ENCODE measurements at regions not wholly inside any gene's neighbourhood (a gene's known extent, or its start where the extent isn't known, plus 50 kb on each side); places are given as distances from the start of the nearest gene placed in this dataset.

DNA sequence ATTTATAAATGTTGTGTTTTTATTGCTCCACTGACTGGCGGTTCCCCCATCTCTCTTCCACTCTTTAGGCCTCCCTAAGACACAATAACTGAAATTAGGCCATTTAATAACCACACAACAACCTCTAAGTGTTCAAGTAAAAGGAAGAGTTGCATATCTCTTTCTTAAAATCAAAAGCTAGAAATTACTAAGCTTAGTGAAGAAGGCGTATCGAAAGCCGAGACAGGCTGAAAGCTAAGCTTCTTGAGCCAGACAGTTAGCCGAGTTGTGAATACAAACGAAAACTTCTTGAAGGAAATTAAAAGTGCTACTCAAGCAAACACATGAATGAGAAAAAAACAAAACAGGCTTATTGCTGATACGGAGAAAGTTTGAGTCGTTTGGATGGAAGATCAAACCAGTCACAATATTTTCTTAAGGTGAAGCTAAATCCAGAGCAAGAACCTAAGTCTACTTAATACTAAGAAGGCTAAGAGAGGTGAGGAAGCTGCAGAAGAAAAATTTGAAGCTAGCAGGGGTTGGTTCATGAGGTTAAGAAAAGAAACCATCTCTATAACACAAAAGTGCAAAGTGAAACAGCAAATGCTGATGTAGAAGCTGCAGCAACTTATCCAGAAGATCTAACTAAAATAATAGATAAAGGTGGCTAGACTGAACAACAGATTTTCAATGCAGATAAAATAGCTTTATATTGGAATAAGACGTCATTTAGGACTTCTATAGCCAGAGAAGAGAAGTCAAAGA is 194.0 kb upstream of the TTC29 start:
- no peaks in the 10 kb centered on the region for H3K36me3 Mint-ChIP-seq
- ATAC-seq = no peak

DNA sequence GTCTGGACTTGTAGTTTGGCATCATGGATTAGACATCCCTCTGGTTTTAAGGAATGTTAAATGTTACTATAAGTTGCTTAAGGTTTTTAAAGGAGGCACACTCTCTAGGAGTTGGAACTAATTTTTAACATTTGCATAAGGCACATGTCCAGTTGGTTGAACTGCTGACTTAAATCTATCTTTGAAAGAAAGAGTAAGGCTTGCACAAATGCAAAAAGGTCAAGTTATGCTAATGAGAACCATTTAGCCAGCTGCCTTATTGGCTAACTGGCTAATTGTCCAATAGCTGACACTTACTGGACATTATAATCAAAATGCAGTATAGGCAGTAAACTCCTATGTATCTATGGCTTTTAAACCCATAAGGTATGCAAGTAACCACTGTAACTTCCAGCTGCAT is 206.1 kb upstream of the TTC29 start:
- peaks cover 19% of the 10 kb centered on the region for H3K9me3 Mint-ChIP-seq
- H3K4me3 Mint-ChIP-seq = no peak overlapping the region
- TF ChIP-seq, protein P1, sequence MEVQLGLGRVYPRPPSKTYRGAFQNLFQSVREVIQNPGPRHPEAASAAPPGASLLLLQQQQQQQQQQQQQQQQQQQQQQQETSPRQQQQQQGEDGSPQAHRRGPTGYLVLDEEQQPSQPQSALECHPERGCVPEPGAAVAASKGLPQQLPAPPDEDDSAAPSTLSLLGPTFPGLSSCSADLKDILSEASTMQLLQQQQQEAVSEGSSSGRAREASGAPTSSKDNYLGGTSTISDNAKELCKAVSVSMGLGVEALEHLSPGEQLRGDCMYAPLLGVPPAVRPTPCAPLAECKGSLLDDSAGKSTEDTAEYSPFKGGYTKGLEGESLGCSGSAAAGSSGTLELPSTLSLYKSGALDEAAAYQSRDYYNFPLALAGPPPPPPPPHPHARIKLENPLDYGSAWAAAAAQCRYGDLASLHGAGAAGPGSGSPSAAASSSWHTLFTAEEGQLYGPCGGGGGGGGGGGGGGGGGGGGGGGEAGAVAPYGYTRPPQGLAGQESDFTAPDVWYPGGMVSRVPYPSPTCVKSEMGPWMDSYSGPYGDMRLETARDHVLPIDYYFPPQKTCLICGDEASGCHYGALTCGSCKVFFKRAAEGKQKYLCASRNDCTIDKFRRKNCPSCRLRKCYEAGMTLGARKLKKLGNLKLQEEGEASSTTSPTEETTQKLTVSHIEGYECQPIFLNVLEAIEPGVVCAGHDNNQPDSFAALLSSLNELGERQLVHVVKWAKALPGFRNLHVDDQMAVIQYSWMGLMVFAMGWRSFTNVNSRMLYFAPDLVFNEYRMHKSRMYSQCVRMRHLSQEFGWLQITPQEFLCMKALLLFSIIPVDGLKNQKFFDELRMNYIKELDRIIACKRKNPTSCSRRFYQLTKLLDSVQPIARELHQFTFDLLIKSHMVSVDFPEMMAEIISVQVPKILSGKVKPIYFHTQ (CRISPR knock-in tag; IDR thresholded peaks at IDR 0.05) = no peak
- TF ChIP-seq, protein P2, sequence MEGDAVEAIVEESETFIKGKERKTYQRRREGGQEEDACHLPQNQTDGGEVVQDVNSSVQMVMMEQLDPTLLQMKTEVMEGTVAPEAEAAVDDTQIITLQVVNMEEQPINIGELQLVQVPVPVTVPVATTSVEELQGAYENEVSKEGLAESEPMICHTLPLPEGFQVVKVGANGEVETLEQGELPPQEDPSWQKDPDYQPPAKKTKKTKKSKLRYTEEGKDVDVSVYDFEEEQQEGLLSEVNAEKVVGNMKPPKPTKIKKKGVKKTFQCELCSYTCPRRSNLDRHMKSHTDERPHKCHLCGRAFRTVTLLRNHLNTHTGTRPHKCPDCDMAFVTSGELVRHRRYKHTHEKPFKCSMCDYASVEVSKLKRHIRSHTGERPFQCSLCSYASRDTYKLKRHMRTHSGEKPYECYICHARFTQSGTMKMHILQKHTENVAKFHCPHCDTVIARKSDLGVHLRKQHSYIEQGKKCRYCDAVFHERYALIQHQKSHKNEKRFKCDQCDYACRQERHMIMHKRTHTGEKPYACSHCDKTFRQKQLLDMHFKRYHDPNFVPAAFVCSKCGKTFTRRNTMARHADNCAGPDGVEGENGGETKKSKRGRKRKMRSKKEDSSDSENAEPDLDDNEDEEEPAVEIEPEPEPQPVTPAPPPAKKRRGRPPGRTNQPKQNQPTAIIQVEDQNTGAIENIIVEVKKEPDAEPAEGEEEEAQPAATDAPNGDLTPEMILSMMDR (IDR thresholded peaks at IDR 0.05) = no peak
- no peak for TF ChIP-seq SOX15 (CRISPR knock-in tag; IDR thresholded peaks at IDR 0.05)
- TF ChIP-seq, protein P3, sequence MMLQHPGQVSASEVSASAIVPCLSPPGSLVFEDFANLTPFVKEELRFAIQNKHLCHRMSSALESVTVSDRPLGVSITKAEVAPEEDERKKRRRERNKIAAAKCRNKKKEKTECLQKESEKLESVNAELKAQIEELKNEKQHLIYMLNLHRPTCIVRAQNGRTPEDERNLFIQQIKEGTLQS (CRISPR knock-in tag; conservative IDR thresholded peaks at IDR 0.05) = no peak
- TF ChIP-seq, protein P4, sequence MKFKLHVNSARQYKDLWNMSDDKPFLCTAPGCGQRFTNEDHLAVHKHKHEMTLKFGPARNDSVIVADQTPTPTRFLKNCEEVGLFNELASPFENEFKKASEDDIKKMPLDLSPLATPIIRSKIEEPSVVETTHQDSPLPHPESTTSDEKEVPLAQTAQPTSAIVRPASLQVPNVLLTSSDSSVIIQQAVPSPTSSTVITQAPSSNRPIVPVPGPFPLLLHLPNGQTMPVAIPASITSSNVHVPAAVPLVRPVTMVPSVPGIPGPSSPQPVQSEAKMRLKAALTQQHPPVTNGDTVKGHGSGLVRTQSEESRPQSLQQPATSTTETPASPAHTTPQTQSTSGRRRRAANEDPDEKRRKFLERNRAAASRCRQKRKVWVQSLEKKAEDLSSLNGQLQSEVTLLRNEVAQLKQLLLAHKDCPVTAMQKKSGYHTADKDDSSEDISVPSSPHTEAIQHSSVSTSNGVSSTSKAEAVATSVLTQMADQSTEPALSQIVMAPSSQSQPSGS (CRISPR knock-in tag; IDR thresholded peaks at IDR 0.05; ENCODE audit: borderline replicate concordance, low read depth) = no peak

More for the DNA sequence above, 194.0 kb upstream of the TTC29 start:
- POLR2A ChIA-PET = no interaction called here
- Mint-ChIP-seq H3K4me3 (no peak overlapping the region), H3K9me3 (peaks cover 4% of the 10 kb centered on the region; the same call in 1 of the 2 replicates), H3K27ac (no peak overlapping the region), H3K4me1 (peaks cover 7% of the 10 kb centered on the region), H3K27me3 (ENCODE audit: low read depth) (no peaks in the 10 kb centered on the region)
- DNase-seq (ENCODE audit: low spot score) = no peak
- CTCF ChIA-PET = no interaction called here
- no peak for TF ChIP-seq ZNF219 (CRISPR knock-in tag; IDR thresholded peaks at IDR 0.05; ENCODE audit: borderline replicate concordance)
- no peak for TF ChIP-seq ZNF138 (CRISPR knock-in tag; conservative IDR thresholded peaks at IDR 0.05)
- TF ChIP-seq, protein P5, sequence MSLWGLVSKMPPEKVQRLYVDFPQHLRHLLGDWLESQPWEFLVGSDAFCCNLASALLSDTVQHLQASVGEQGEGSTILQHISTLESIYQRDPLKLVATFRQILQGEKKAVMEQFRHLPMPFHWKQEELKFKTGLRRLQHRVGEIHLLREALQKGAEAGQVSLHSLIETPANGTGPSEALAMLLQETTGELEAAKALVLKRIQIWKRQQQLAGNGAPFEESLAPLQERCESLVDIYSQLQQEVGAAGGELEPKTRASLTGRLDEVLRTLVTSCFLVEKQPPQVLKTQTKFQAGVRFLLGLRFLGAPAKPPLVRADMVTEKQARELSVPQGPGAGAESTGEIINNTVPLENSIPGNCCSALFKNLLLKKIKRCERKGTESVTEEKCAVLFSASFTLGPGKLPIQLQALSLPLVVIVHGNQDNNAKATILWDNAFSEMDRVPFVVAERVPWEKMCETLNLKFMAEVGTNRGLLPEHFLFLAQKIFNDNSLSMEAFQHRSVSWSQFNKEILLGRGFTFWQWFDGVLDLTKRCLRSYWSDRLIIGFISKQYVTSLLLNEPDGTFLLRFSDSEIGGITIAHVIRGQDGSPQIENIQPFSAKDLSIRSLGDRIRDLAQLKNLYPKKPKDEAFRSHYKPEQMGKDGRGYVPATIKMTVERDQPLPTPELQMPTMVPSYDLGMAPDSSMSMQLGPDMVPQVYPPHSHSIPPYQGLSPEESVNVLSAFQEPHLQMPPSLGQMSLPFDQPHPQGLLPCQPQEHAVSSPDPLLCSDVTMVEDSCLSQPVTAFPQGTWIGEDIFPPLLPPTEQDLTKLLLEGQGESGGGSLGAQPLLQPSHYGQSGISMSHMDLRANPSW (CRISPR knock-in tag; conservative IDR thresholded peaks at IDR 0.05; ENCODE audit: low read depth) = no peak
- TF ChIP-seq NR1H2 (CRISPR knock-in tag; IDR thresholded peaks at IDR 0.05) = no peak
- TF ChIP-seq ELF4 (CRISPR knock-in tag; IDR thresholded peaks at IDR 0.05; ENCODE audit: low read depth) = no peak
- no peak for TF ChIP-seq MYBL2 (CRISPR knock-in tag; IDR thresholded peaks at IDR 0.05)
- TF ChIP-seq NFYB (CRISPR knock-in tag; conservative IDR thresholded peaks at IDR 0.05; ENCODE audit: low read depth) = no peak
- TF ChIP-seq ETV6 (CRISPR knock-in tag; IDR thresholded peaks at IDR 0.05) = no peak
- TF ChIP-seq EMX1 (CRISPR knock-in tag; IDR thresholded peaks at IDR 0.05) = no peak
- TF ChIP-seq ZNF121 (CRISPR knock-in tag; IDR thresholded peaks at IDR 0.05) = no peak
- TF ChIP-seq GTF2I (CRISPR knock-in tag; conservative IDR thresholded peaks at IDR 0.05) = no peak
- TF ChIP-seq NR3C1 (CRISPR knock-in tag; conservative IDR thresholded peaks at IDR 0.05; ENCODE audit: low read depth) = no peak
- TF ChIP-seq, protein P6, sequence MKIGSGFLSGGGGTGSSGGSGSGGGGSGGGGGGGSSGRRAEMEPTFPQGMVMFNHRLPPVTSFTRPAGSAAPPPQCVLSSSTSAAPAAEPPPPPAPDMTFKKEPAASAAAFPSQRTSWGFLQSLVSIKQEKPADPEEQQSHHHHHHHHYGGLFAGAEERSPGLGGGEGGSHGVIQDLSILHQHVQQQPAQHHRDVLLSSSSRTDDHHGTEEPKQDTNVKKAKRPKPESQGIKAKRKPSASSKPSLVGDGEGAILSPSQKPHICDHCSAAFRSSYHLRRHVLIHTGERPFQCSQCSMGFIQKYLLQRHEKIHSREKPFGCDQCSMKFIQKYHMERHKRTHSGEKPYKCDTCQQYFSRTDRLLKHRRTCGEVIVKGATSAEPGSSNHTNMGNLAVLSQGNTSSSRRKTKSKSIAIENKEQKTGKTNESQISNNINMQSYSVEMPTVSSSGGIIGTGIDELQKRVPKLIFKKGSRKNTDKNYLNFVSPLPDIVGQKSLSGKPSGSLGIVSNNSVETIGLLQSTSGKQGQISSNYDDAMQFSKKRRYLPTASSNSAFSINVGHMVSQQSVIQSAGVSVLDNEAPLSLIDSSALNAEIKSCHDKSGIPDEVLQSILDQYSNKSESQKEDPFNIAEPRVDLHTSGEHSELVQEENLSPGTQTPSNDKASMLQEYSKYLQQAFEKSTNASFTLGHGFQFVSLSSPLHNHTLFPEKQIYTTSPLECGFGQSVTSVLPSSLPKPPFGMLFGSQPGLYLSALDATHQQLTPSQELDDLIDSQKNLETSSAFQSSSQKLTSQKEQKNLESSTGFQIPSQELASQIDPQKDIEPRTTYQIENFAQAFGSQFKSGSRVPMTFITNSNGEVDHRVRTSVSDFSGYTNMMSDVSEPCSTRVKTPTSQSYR (CRISPR knock-in tag; IDR thresholded peaks at IDR 0.05) = no peak
- TF ChIP-seq ESRRA (CRISPR knock-in tag; IDR thresholded peaks at IDR 0.05; ENCODE audit: borderline replicate concordance) = no peak
- no peak for TF ChIP-seq SOX15 (CRISPR knock-in tag; IDR thresholded peaks at IDR 0.05)
- TF ChIP-seq, protein P7, sequence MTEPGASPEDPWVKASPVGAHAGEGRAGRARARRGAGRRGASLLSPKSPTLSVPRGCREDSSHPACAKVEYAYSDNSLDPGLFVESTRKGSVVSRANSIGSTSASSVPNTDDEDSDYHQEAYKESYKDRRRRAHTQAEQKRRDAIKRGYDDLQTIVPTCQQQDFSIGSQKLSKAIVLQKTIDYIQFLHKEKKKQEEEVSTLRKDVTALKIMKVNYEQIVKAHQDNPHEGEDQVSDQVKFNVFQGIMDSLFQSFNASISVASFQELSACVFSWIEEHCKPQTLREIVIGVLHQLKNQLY (CRISPR knock-in tag; IDR thresholded peaks at IDR 0.05) = no peak
- no peak for TF ChIP-seq ZNF317 (CRISPR knock-in tag; IDR thresholded peaks at IDR 0.05; ENCODE audit: borderline replicate concordance, low read depth)
- TF ChIP-seq, protein P8, sequence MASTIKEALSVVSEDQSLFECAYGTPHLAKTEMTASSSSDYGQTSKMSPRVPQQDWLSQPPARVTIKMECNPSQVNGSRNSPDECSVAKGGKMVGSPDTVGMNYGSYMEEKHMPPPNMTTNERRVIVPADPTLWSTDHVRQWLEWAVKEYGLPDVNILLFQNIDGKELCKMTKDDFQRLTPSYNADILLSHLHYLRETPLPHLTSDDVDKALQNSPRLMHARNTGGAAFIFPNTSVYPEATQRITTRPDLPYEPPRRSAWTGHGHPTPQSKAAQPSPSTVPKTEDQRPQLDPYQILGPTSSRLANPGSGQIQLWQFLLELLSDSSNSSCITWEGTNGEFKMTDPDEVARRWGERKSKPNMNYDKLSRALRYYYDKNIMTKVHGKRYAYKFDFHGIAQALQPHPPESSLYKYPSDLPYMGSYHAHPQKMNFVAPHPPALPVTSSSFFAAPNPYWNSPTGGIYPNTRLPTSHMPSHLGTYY (CRISPR knock-in tag; IDR thresholded peaks at IDR 0.05) = no peak
- TF ChIP-seq, protein P9, sequence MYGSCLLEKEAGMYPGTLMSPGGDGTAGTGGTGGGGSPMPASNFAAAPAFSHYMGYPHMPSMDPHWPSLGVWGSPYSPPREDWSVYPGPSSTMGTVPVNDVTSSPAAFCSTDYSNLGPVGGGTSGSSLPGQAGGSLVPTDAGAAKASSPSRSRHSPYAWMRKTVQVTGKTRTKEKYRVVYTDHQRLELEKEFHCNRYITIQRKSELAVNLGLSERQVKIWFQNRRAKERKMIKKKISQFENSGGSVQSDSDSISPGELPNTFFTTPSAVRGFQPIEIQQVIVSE (CRISPR knock-in tag; IDR thresholded peaks at IDR 0.05; ENCODE audit: borderline replicate concordance) = no peak
- no peak for TF ChIP-seq ZNF263 (CRISPR knock-in tag; IDR thresholded peaks at IDR 0.05; ENCODE audit: low read depth)

More for the DNA sequence above, 206.1 kb upstream of the TTC29 start:
- ChIA-PET POLR2A (no interaction called here), CTCF (no interaction called here)
- ATAC-seq (no peak), DNase-seq (ENCODE audit: low spot score) (no peak)
- Mint-ChIP-seq H3K36me3 (no peaks in the 10 kb centered on the region), H3K27me3 (ENCODE audit: low read depth) (no peaks in the 10 kb centered on the region; the same call in 1 of the 2 replicates), H3K27ac (no peak overlapping the region), H3K4me1 (no peaks in the 10 kb centered on the region)

Data from WTC11 (cell line).